Calu3 (cell line): ENCODE measurements at regions not wholly inside any gene's neighbourhood (a gene's known extent, or its start where the extent isn't known, plus 50 kb on each side); places are given as distances from the start of the nearest gene placed in this dataset.
A peak's percentile ranks its signal among the peaks of the same experiment; 100 is the strongest.

Source experiments
- BruUV-seq: library from RNA; stranded (reverse); fragments of 400-500 nt; replicated peaks from 2 replicates; lab custom pipeline; 2021; lab: Mats Ljungman, UMichigan
- CTCF ChIA-PET: fragments of 300-600 bp; sonication (Branson Sonifier 250); formaldehyde crosslinking; loops from one replicate; lab custom pipeline; 2022; ENCODE audit warnings: antibody characterized with exemption; lab: Charles Lee
- DNase-seq: peaks from one replicate; pipeline ENCODE4 v3.0.0; 2022
- H3K27ac Mint-ChIP-seq: one replicate; pipeline ENCODE4 v1.8.0; 2022; ENCODE audit warnings: mixed read lengths; ENCODE audit not compliant: unreplicated experiment
- H3K27me3 Mint-ChIP-seq: one replicate; pipeline ENCODE4 v1.8.0; 2022; ENCODE audit warnings: mixed read lengths; ENCODE audit not compliant: unreplicated experiment
- H3K36me3 Mint-ChIP-seq: one replicate; pipeline ENCODE4 v1.8.0; 2022; ENCODE audit warnings: mild to moderate bottlenecking, moderate library complexity, mixed read lengths; ENCODE audit not compliant: insufficient read depth, unreplicated experiment
- H3K4me1 Mint-ChIP-seq: one replicate; pipeline ENCODE4 v1.8.0; 2022; ENCODE audit warnings: mild to moderate bottlenecking, low read depth, mixed read lengths; ENCODE audit not compliant: unreplicated experiment
- H3K4me3 Mint-ChIP-seq: one replicate; pipeline ENCODE4 v1.8.0; 2022; ENCODE audit warnings: mild to moderate bottlenecking, low read depth, moderate library complexity, mixed read lengths; ENCODE audit not compliant: unreplicated experiment
- H3K9me3 Mint-ChIP-seq: one replicate; pipeline ENCODE4 v1.8.0; 2022; ENCODE audit warnings: low read depth, mixed read lengths; ENCODE audit not compliant: unreplicated experiment
- CTCF ChIP-seq: fragments of 200-600 bp; IDR thresholded peaks from one replicate; pipeline ENCODE4 v1.8.0; 2022; ENCODE audit warnings: antibody characterized with exemption; ENCODE audit not compliant: unreplicated experiment
- intact Hi-C: fragments of 100-400 bp; cut with micrococcal nuclease; formaldehyde crosslinking; loops from one replicate; pipeline ENCODE4 v1.10.0; 2022; ENCODE audit not compliant: unreplicated experiment

DNA sequence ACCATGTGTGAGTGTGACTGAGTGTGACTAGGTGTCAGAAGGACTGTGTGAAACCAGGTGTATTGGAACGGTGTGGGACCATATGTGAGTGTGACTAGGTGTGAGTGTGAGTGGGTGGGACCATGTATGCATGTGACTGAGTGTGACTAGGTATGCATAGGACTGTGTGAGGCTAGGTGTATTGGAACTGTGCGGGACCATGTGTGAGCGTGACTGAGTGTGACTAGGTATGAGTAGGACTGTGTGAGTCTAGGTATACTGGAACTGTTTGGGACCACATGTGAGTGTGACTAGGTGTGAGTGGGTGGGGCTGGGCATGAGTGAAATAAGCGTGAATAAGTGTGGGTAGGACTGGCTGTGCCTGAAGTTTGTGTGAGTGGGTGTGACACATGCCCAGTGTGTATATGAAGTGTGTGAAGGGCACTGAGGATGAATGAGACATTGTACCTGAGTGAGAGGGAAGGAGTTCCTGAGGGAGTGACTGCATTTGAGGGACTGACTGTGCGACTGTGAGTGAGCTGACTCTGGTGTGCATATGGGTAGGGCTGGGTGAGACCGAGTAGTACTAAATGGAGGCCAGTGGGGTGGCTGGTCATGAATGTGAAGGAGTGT is 247.0 kb upstream of the CCDC54 start:
- Mint-ChIP-seq H3K4me1 (no peaks in the 10 kb centered on the region), H3K4me3 (no peak overlapping the region), H3K9me3 (peaks cover 4% of the 10 kb centered on the region), H3K27me3 (no peaks in the 10 kb centered on the region), H3K27ac (no peak overlapping the region), H3K36me3 (no peaks in the 10 kb centered on the region)
- CTCF ChIA-PET = no interaction called here
- TF ChIP-seq CTCF = no peak
- no TSS peak for BruUV-seq
- DNase-seq = no peak
- intact Hi-C loops = no loop called here

DNA sequence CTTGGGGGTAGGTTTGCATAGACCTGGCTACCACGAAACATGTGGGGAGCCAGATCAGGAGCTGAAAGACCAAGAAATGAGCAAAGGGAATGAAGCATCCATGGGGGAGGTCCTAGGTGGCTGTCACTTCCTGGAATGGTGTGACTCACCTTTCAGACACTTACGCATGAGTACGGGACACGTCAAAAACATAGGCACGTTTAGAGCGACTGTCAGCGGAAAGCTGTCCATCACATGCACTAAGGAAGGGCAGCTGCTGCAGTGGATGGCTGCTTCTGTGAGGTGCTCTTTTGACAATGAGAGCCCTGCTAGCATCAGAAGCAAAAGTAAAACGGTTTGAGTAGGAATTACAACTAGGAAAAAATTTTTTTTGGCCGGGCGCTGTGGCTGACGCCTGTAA is 244.6 kb upstream of the CCDC54 start:
- Mint-ChIP-seq H3K4me3 (no peak overlapping the region), H3K27me3 (no peaks in the 10 kb centered on the region), H3K36me3 (no peaks in the 10 kb centered on the region), H3K9me3 (peaks cover 4% of the 10 kb centered on the region), H3K4me1 (no peaks in the 10 kb centered on the region), H3K27ac (no peak overlapping the region)
- intact Hi-C loops = no loop called here
- CTCF ChIA-PET = no interaction called here
- no peak for TF ChIP-seq CTCF
- no peak for DNase-seq
- BruUV-seq = no TSS peak

- TF ChIP-seq CTCF = no peak
- DNase-seq = no peak
- no peaks in the 10 kb centered on the region for H3K4me1 Mint-ChIP-seq
- H3K9me3 Mint-ChIP-seq = peaks cover 4% of the 10 kb centered on the region
- no peak overlapping the region for H3K4me3 Mint-ChIP-seq
- no peak overlapping the region for H3K27ac Mint-ChIP-seq
- no peaks in the 10 kb centered on the region for H3K27me3 Mint-ChIP-seq
- CTCF ChIA-PET = no interaction called here
- no TSS peak for BruUV-seq
- H3K36me3 Mint-ChIP-seq = no peaks in the 10 kb centered on the region
- intact Hi-C loops = no loop called here
Measured at GRCh38 chr3:107133891-107134290, 243.3 kb upstream of the CCDC54 start.

DNA sequence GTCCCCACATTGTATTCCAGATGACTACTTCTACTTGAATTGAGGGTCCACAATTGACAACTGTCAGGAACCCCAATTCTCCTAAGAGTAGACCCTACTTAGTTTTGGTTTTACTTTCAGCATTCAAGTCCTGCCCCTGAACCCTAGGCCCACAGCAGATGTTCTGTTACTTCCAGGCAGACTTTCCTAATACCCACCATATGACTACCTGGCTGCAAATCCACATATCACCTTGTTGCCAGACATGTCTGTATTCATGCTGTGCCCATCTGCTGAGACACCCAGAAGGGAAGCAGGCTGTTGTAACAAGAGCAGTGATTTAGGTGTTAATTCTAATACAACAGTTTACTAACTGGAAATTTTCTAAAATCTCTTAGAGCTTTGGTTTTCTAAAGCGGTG is 235.1 kb upstream of the CCDC54 start:
- H3K36me3 Mint-ChIP-seq = no peaks in the 10 kb centered on the region
- BruUV-seq = no TSS peak
- H3K4me1 Mint-ChIP-seq = peaks cover 14% of the 10 kb centered on the region
- peaks cover 9% of the 10 kb centered on the region for H3K9me3 Mint-ChIP-seq
- no peak overlapping the region for H3K4me3 Mint-ChIP-seq
- intact Hi-C loops = loop anchor here (2.0 kb wide), 1 partner anchor 75 kb away; no protein-coding TSS in a partner anchor
- no peak for TF ChIP-seq CTCF
- H3K27ac Mint-ChIP-seq = peak overlapping the region; percentile 69
- CTCF ChIA-PET = interaction anchor here (0.6 to 1.0 kb wide), 2 partner anchors 24 to 71 kb away, joined by 3 to 4 read pairs; no protein-coding TSS in a partner anchor
- DNase-seq = no peak
- H3K27me3 Mint-ChIP-seq = no peaks in the 10 kb centered on the region
